ENCODE measurements at regions not wholly inside any gene's neighbourhood (a gene's known extent, or its start where the extent isn't known, plus 50 kb on each side); places are given as distances from the start of the nearest gene placed in this dataset.

- peaks cover 17% of the 10 kb centered on the region for H3K4me1 Mint-ChIP-seq (ENCODE audit: low read depth)
- H3K27me3 Mint-ChIP-seq: no peaks in the 10 kb centered on the region
- no peaks in the 10 kb centered on the region for H3K9me3 Mint-ChIP-seq
- no peak overlapping the region for H3K27ac Mint-ChIP-seq
- H3K4me3 Mint-ChIP-seq: no peak overlapping the region
- no peaks in the 10 kb centered on the region for H3K36me3 Mint-ChIP-seq (ENCODE audit: low read depth)
These were observed 52.4 kb upstream of the GNAI1 start for GRCh38 chr7:80082213-80082612.

GRCh38 chr7:80078886-80079285 lies 55.7 kb upstream of the GNAI1 start:
- Mint-ChIP-seq H3K36me3 (ENCODE audit: low read depth) (no peaks in the 10 kb centered on the region), H3K9me3 (no peaks in the 10 kb centered on the region), H3K27me3 (no peaks in the 10 kb centered on the region), H3K4me3 (peak overlapping the region; percentile 69), H3K27ac (peak overlapping the region; percentile 91), H3K4me1 (ENCODE audit: low read depth) (peaks cover 22% of the 10 kb centered on the region)

- Mint-ChIP-seq H3K27ac (peak overlapping the region; percentile 91), H3K4me3 (peak overlapping the region; percentile 69), H3K4me1 (ENCODE audit: low read depth) (peaks cover 28% of the 10 kb centered on the region), H3K9me3 (no peaks in the 10 kb centered on the region), H3K27me3 (no peaks in the 10 kb centered on the region), H3K36me3 (ENCODE audit: low read depth) (no peaks in the 10 kb centered on the region)
These were observed 56.4 kb upstream of the GNAI1 start for GRCh38 chr7:80078159-80078731.

- Mint-ChIP-seq H3K4me1 (ENCODE audit: low read depth) (peaks cover 6% of the 10 kb centered on the region), H3K36me3 (ENCODE audit: low read depth) (no peaks in the 10 kb centered on the region), H3K4me3 (no peak overlapping the region), H3K27me3 (no peaks in the 10 kb centered on the region), H3K9me3 (peaks cover 16% of the 10 kb centered on the region), H3K27ac (no peak overlapping the region)
These were observed 64.2 kb upstream of the GNAI1 start for GRCh38 chr7:80070391-80070790.

GRCh38 chr7:80066639-80067038 lies 68.0 kb upstream of the GNAI1 start:
- H3K4me1 Mint-ChIP-seq (ENCODE audit: low read depth): no peaks in the 10 kb centered on the region
- H3K9me3 Mint-ChIP-seq: peaks cover 18% of the 10 kb centered on the region
- H3K36me3 Mint-ChIP-seq (ENCODE audit: low read depth): no peaks in the 10 kb centered on the region
- no peak overlapping the region for H3K4me3 Mint-ChIP-seq
- no peak overlapping the region for H3K27ac Mint-ChIP-seq
- H3K27me3 Mint-ChIP-seq: no peaks in the 10 kb centered on the region

GRCh38 chr7:80063834-80064233 lies 70.8 kb upstream of the GNAI1 start:
- Mint-ChIP-seq H3K27me3 (no peaks in the 10 kb centered on the region), H3K9me3 (peaks cover 18% of the 10 kb centered on the region), H3K4me3 (no peak overlapping the region), H3K27ac (no peak overlapping the region), H3K4me1 (ENCODE audit: low read depth) (no peaks in the 10 kb centered on the region), H3K36me3 (ENCODE audit: low read depth) (no peaks in the 10 kb centered on the region)

- no peaks in the 10 kb centered on the region for H3K36me3 Mint-ChIP-seq (ENCODE audit: low read depth)
- H3K27me3 Mint-ChIP-seq: no peaks in the 10 kb centered on the region
- peaks cover under 1% of the 10 kb centered on the region for H3K9me3 Mint-ChIP-seq
- H3K27ac Mint-ChIP-seq: no peak overlapping the region
- H3K4me3 Mint-ChIP-seq: no peak overlapping the region
- no peaks in the 10 kb centered on the region for H3K4me1 Mint-ChIP-seq (ENCODE audit: low read depth)
These were observed 74.3 kb upstream of the GNAI1 start for GRCh38 chr7:80060218-80060806.

GRCh38 chr7:80057488-80057887 lies 77.1 kb upstream of the GNAI1 start:
- Mint-ChIP-seq H3K27me3 (no peaks in the 10 kb centered on the region), H3K27ac (no peak overlapping the region), H3K4me1 (ENCODE audit: low read depth) (no peaks in the 10 kb centered on the region)

GRCh38 chr7:80054356-80054755 lies 80.3 kb upstream of the GNAI1 start:
- Mint-ChIP-seq H3K27me3 (no peaks in the 10 kb centered on the region), H3K27ac (no peak overlapping the region), H3K4me1 (ENCODE audit: low read depth) (no peaks in the 10 kb centered on the region), H3K36me3 (ENCODE audit: low read depth) (no peaks in the 10 kb centered on the region), H3K9me3 (no peaks in the 10 kb centered on the region), H3K4me3 (no peak overlapping the region)

More at GRCh38 chr7:80057488-80057887, 77.1 kb upstream of the GNAI1 start:
- Mint-ChIP-seq H3K9me3 (no peaks in the 10 kb centered on the region), H3K36me3 (ENCODE audit: low read depth) (no peaks in the 10 kb centered on the region), H3K4me3 (no peak overlapping the region)

- H3K9me3 Mint-ChIP-seq: no peaks in the 10 kb centered on the region
- H3K36me3 Mint-ChIP-seq (ENCODE audit: low read depth): no peaks in the 10 kb centered on the region
- H3K4me1 Mint-ChIP-seq (ENCODE audit: low read depth): no peaks in the 10 kb centered on the region
- no peak overlapping the region for H3K4me3 Mint-ChIP-seq
- no peak overlapping the region for H3K27ac Mint-ChIP-seq
- H3K27me3 Mint-ChIP-seq: no peaks in the 10 kb centered on the region
These were observed 81.5 kb upstream of the GNAI1 start for GRCh38 chr7:80053124-80053523.

- Mint-ChIP-seq H3K27ac (no peak overlapping the region), H3K4me3 (no peak overlapping the region), H3K27me3 (no peaks in the 10 kb centered on the region), H3K4me1 (ENCODE audit: low read depth) (no peaks in the 10 kb centered on the region), H3K36me3 (ENCODE audit: low read depth) (no peaks in the 10 kb centered on the region), H3K9me3 (peaks cover 10% of the 10 kb centered on the region)
These were observed 86.7 kb upstream of the GNAI1 start for GRCh38 chr7:80047856-80048459.

- H3K27ac Mint-ChIP-seq: no peak overlapping the region
- peaks cover 10% of the 10 kb centered on the region for H3K9me3 Mint-ChIP-seq
- H3K36me3 Mint-ChIP-seq (ENCODE audit: low read depth): no peaks in the 10 kb centered on the region
- H3K4me3 Mint-ChIP-seq: no peak overlapping the region
- H3K27me3 Mint-ChIP-seq: no peaks in the 10 kb centered on the region
- H3K4me1 Mint-ChIP-seq (ENCODE audit: low read depth): no peaks in the 10 kb centered on the region
These were observed 87.6 kb upstream of the GNAI1 start for GRCh38 chr7:80047032-80047431.

GRCh38 chr7:80044796-80045195 lies 89.8 kb upstream of the GNAI1 start:
- Mint-ChIP-seq H3K27me3 (peaks cover 5% of the 10 kb centered on the region), H3K27ac (no peak overlapping the region), H3K36me3 (ENCODE audit: low read depth) (no peaks in the 10 kb centered on the region), H3K4me1 (ENCODE audit: low read depth) (no peaks in the 10 kb centered on the region), H3K9me3 (peaks cover 10% of the 10 kb centered on the region), H3K4me3 (no peak overlapping the region)

- Mint-ChIP-seq H3K9me3 (peaks cover 10% of the 10 kb centered on the region), H3K4me1 (ENCODE audit: low read depth) (no peaks in the 10 kb centered on the region), H3K36me3 (ENCODE audit: low read depth) (no peaks in the 10 kb centered on the region), H3K4me3 (no peak overlapping the region), H3K27ac (no peak overlapping the region), H3K27me3 (peaks cover 5% of the 10 kb centered on the region)
These were observed 93.9 kb upstream of the GNAI1 start for GRCh38 chr7:80040752-80041151.

- Mint-ChIP-seq H3K9me3 (peaks cover 9% of the 10 kb centered on the region), H3K4me3 (no peak overlapping the region), H3K27ac (no peak overlapping the region), H3K36me3 (ENCODE audit: low read depth) (no peaks in the 10 kb centered on the region), H3K4me1 (ENCODE audit: low read depth) (no peaks in the 10 kb centered on the region), H3K27me3 (peaks cover 5% of the 10 kb centered on the region)
These were observed 94.3 kb upstream of the GNAI1 start for GRCh38 chr7:80040335-80040734.
